Activated CD4-positive, alpha-beta T cell treated with anti-CD3 and anti-CD28 coated beads for 48 hours (primary cell): ENCODE measurements at regions not wholly inside any gene's neighbourhood (a gene's known extent, or its start where the extent isn't known, plus 50 kb on each side); places are given as distances from the start of the nearest gene placed in this dataset.

Source experiments
- DNase-seq: peaks from one replicate; pipeline ENCODE4 v3.0.0-alpha.2; 2020

GRCh38 chr13:73932091-73932490 lies 202.1 kb downstream of the KLF12 start:
- DNase-seq, result no peak

DNA sequence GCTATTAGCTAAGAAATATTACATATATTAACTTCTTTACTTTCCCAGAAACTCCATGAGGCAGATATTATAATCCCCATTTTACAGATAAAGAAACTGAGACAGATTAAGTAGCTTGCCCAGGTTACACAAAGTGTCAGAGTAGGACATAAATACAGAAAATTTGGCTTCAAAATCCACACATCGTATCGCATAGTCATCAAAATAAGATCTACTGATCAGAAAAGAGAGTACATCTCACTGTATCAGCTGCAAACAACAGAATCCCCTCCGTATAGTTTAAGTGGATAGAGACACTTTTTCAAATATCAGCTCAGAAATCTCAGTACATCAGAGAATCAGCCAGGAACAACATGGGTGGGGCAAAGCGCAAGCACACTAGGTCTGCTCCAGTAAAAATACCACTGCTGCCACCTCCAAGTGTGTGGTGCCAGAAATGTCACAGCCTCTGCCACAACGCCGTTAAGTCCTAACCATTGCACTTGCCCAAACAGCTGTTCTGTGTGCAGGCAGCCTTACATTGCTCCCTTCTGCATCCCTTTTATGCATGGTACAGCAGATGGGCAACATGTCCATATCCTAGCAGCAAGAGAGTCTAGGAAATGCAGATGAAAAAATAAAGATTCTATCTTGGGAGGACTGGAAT lies 204.8 kb downstream of the KLF12 start:
- no peak for DNase-seq

DNA sequence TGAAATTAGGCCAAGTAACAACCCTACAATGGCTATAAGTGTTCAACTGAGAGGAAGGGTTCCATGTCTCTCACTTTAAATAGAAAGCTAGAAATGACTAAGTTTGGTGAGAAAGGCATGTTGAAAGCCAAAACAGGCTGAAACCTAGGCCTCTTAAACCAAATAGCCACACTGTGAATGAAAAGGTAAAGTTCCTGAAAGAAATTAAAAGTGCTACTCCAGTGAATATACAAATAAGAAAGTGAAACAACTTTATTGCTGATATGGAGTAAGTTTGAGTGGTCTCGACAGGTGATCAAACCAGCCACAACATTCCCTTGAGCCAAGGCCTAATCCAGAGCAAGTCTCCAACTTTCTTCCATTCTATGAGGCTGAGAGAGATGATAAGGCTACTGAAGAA lies 209.6 kb downstream of the KLF12 start:
- DNase-seq, result no peak

DNA sequence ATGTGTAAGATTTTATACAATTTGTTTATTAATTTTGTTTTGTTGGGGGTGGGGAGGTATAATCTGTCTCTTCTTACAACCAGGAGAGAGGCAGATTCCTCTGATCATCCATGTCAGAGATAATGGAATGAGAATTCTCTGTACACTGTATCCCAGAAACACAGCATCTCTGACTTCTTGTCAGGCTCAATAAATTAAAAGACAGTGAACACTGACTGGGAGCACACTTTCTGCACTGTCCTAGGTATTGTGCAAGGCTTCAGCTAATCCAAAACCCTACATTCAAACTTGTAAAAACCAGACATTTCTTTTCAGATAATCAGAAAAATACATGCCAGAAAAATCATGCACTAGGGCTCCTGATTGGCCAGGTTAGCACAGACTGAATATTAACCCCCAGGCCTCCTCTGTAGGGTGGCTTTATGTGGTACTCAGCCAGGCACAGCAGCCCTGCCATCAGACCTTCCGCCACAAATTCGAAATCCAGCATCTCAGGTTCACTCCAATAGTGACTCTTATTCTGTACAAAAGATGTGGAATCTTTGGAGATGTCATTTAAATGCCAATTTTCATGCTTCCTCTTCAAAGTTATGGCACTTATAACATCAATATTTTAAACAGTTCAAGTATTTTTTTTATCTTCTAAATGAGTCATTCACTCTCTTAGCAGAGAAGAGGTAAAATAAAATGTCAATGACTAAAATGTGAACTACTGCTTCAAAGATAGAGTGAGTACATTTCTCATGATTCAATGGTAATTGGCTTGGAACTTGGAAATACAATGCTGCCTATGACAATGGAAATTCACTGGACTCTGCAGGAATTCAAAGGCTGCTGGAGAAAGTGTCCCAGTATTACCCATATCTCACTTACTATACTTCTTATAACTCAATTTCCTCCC lies 211.5 kb downstream of the KLF12 start:
- no peak for DNase-seq

GRCh38 chr13:73918691-73919090 lies 215.5 kb downstream of the KLF12 start:
- DNase-seq, result no peak

DNA sequence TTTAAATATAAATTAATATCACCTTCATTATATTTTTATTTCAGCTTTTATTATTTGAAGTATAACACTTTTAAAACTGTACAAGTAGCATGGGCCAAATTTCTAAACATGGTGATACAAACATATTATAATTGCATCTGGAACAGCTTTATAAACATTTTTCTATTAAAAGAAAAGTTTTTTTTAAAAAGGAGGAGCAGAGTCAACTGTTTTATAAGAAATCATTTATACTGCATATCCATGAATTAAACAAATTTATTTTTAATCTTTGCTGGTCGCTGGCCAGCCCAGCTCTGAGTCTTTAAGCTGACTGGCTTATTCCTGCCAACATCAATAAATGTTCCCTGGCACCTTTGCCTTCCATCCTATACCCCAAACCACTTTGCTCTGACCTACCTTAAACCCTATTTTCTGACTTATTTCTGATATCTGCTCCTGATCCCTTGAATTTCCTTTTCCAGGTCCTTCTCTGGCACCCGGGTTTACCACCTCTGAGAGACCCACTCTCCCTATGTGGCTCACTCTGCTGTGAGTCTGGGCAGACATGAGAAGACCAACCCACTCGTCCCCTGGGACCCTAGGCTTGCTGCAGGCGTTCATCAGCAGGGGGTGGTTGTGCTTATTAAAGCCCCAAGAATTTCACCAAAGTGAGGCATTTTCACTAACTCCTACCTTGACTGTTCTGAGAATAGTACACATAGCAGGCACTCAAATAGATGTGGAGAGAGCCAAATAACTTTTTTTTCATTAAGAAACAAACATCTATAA lies 220.3 kb downstream of the KLF12 start:
- no peak for DNase-seq

- no peak for DNase-seq
These were observed 221.0 kb downstream of the KLF12 start for GRCh38 chr13:73913079-73913740.

GRCh38 chr13:73911361-73911760 lies 222.8 kb downstream of the KLF12 start:
- no peak for DNase-seq

DNA sequence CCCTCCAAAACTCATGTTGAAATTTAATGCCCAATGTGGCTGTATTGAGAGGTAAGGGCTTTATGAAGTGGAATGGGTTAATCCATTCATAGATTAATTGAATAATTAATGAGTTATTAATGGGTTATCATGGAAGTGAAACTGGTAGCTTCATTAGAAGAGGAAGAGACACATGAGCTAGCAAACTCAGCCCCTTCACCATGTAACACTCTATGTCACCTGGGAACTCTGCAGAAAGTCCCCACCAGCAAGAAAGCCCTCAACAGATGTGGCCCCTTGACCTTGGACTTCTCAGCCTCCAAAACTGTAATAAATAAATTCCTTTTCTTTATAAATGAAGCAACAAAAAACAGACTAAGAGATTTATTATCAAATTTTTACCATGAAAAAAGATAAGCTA lies 223.5 kb downstream of the KLF12 start:
- no peak for DNase-seq

GRCh38 chr13:73908809-73909208 lies 225.4 kb downstream of the KLF12 start:
- DNase-seq, result no peak

DNA sequence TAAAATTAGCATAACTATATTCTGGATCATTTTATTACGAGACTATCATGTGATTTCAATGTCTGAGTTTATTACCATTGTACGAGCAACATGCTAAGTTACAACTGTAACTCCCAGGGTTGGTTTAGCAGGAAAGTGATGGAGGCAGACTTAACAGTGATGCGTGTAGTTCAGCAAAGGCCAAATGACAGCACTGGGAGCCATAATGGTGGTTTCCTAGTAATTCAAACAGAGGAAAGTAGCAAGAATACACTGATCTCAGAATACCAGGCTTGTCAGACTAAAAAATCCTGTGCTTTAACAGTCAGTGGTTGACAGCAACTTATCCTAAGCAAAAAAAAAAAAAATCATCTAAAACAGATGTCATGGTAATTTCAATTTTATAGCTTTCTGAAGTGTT lies 229.6 kb downstream of the KLF12 start:
- no peak for DNase-seq

GRCh38 chr13:73903561-73903960 lies 230.6 kb downstream of the KLF12 start:
- no peak for DNase-seq

- no peak for DNase-seq
These were observed 231.4 kb downstream of the KLF12 start for GRCh38 chr13:73902847-73903246.

- no peak for DNase-seq
These were observed 231.9 kb downstream of the KLF12 start for GRCh38 chr13:73902296-73902695.

DNA sequence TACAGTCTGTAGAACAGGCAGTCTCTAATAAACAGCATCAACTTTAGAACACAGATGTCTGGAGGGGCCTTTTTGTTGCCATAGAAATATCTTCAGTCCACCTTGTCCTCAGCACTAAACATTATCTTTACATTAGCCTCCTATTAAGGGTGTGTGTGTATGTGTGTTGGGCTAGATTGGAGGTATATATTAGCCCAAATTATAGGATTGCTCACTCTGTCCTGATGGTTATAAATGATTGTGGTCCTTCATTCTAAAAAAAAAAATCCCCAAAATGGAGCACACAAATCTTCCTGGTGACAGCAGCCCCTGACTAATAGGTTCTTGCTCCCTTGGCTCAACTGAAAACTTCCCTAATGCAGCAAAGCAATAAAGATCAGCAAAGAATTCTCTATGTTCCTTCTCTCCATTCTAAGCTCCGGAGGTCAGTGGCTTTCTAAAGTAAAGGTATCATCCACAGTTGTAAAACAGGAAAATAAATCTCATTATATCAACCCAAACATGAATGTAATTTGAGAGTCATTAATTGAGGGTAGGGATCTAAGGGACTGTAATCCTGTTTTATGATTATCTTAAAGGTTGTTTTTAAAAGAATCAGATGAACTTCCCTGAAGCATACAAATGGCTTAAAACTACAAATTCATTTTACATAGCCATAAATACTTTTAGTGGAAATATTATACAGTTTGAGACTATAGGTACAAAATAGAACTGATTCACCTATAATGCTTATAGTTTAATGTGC lies 232.7 kb downstream of the KLF12 start:
- no peak for DNase-seq

DNA sequence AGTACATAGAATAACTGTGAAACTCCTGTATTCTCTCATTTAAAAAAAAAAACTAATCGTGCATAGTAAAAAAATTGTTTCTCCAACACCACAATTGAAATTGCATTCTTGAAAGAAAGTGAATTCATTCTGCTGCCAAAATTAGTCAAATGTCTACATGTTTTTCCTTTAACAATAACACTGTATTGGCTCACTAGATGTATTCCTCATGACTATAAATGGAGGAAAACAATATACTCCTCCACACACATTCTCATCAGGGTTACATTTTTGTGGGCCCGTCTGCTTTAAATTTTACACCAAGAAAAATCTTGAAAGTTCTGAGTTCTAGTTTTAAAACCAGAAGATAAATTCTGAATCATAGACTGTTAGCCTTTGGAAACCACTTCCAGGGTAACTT lies 233.6 kb downstream of the KLF12 start:
- no peak for DNase-seq

DNA sequence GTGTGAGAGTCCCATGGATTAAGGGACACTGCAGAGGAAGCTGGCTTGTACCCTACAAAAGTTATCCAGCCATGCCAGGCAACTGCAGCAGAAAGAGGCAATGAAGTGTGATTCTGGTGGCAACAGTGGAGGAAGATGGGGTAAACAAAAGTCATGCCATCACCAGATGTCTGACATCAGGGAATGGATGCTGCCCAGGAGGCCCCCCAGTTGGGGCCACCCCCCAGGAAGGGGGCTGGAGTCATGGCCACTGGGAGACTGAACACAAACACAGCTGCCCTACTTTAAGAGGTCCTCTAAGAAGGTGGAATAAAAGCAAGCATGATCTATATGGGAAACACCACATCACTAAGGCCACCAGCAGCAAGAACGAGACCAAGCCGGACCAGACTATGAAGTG lies 235.3 kb downstream of the KLF12 start:
- DNase-seq, result no peak

DNA sequence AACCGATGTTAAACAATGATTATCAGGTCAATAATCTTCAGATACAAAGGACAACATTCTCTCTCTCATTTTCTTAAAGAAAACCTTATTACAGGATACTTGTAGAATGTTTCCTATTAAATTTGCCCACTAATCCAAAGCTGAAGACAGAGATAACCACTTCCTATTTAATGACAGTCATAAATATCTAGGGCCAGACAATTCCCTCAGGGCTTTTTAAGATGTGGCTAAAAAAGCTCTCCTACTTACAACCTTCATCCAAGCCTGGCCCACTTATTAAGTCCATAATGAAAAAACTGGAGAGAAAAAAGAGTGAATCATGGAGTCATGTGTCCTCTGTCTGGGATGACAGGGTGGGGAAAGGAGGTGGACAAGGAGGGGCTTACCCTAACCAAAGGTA lies 235.9 kb downstream of the KLF12 start:
- DNase-seq, result no peak

GRCh38 chr13:73894995-73895571 lies 239.1 kb downstream of the KLF12 start:
- DNase-seq, result no peak

DNA sequence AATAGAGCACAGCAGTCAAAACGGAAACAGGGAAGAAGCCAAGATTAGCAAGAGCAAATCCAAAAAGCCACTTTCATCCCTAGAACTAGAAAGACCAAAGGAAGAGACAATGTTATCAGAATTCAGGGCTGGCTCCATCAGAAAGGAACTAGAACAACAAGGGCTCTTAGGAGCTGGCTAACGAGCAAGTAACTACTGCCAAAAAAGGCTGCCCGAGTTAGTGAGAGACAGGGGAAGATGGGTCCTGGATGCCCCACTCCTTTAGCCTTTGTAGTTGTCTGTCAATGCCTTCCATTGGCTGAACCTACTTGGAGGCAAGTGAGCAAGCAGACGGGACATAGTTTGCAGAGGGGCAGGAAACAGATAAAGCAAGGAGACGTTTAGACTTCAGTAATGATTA lies 240.4 kb downstream of the KLF12 start:
- DNase-seq, result no peak

- DNase-seq, result no peak
These were observed 242.4 kb downstream of the KLF12 start for GRCh38 chr13:73891805-73892204.

DNA sequence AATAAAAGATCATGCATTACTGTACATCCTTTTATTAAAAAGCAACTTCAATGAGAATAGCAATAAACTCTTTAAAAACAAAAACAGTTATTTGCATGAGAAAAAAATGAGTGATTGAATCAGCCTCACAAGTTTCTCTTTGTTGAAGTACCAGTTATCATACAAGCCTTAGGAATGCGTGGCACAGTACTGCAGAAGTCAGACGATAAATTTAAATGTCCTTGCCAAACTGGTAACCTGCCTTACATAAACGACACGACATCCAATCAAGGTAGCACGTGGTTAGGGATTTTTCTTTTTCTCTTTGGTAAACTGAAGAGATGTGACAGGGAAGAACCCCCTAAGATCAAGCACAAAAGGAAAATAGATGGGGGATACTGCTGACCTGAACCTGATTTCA lies 251.0 kb downstream of the KLF12 start:
- DNase-seq, result no peak
